H9 (cell line): ENCODE measurements at regions not wholly inside any gene's neighbourhood (a gene's known extent, or its start where the extent isn't known, plus 50 kb on each side); places are given as distances from the start of the nearest gene placed in this dataset.

ENCODE experiments used
- DNase-seq: peaks from one replicate; pipeline ENCODE4 v3.0.0-alpha.2; 2017
- H2AFZ ChIP-seq: one replicate; pipeline ENCODE4 v1.6.1; 2013; ENCODE audit warnings: mild to moderate bottlenecking, low read length, control low read depth, moderate library complexity
- H2AK5ac ChIP-seq: 2 replicates; pipeline ENCODE4 v1.6.1; 2013; ENCODE audit warnings: low read length, control low read depth, mixed read lengths; ENCODE audit not compliant: insufficient read length
- H2BK120ac ChIP-seq: one replicate; pipeline ENCODE4 v1.6.1; 2013; ENCODE audit warnings: low read depth, mild to moderate bottlenecking, low read length, control low read depth, inconsistent platforms; ENCODE audit not compliant: poor library complexity, severe bottlenecking
- H2BK12ac ChIP-seq: 2 replicates; pipeline ENCODE4 v1.6.1; 2013; ENCODE audit warnings: low read length, control low read depth, mixed read lengths, low read depth; ENCODE audit not compliant: insufficient read length
- H2BK15ac ChIP-seq: 2 replicates; pipeline ENCODE4 v1.6.1; 2013; ENCODE audit warnings: low read depth, low read length, control low read depth
- H2BK20ac ChIP-seq: one replicate; pipeline ENCODE4 v1.6.1; 2013; ENCODE audit warnings: low read depth, mild to moderate bottlenecking, low read length, control low read depth, inconsistent platforms; ENCODE audit not compliant: poor library complexity, severe bottlenecking
- H2BK5ac ChIP-seq: 2 replicates; pipeline ENCODE4 v1.6.1; 2013; ENCODE audit warnings: low read length, control low read depth, mixed read lengths; ENCODE audit not compliant: insufficient read length
- H3K14ac ChIP-seq: 2 replicates; pipeline ENCODE4 v1.6.1; 2013; ENCODE audit warnings: low read length, control low read depth; ENCODE audit not compliant: insufficient read depth
- H3K18ac ChIP-seq: 2 replicates; pipeline ENCODE4 v1.6.1; 2013; ENCODE audit warnings: low read depth, mild to moderate bottlenecking, mixed read lengths, low read length, control low read depth; ENCODE audit not compliant: insufficient read length
- H3K23ac ChIP-seq: 2 replicates; pipeline ENCODE4 v1.6.1; 2013; ENCODE audit warnings: low read length, control low read depth, mixed read lengths, low read depth; ENCODE audit not compliant: insufficient read length
- H3K23me2 ChIP-seq: 2 replicates; pipeline ENCODE4 v1.6.1; 2013; ENCODE audit warnings: low read depth, mild to moderate bottlenecking, mixed read lengths, low read length, control low read depth; ENCODE audit not compliant: insufficient read length, poor library complexity, severe bottlenecking
- H3K27ac ChIP-seq: 2 replicates; pipeline ENCODE4 v1.5.1; 2013; ENCODE audit warnings: low read length, control low read depth, mixed read lengths, low read depth; ENCODE audit not compliant: insufficient read length
- H3K27me3 ChIP-seq: 2 replicates; pipeline ENCODE4 v1.6.1; 2013; ENCODE audit warnings: low read length, control low read depth, inconsistent platforms; ENCODE audit not compliant: insufficient read depth
- H3K4ac ChIP-seq: 2 replicates; pipeline ENCODE4 v1.6.1; 2013; ENCODE audit warnings: low read depth, mild to moderate bottlenecking, control low read depth, inconsistent platforms, low read length, moderate library complexity
- H3K4me1 ChIP-seq: 2 replicates; pipeline ENCODE4 v1.6.1; 2013; ENCODE audit warnings: low read length, control low read depth, inconsistent platforms; ENCODE audit not compliant: insufficient read depth
- H3K4me2 ChIP-seq: 2 replicates; pipeline ENCODE4 v1.6.1; 2013; ENCODE audit warnings: low read length, control low read depth, mixed read lengths; ENCODE audit not compliant: insufficient read length, insufficient read depth
- H3K56ac ChIP-seq: 2 replicates; pipeline ENCODE4 v1.6.1; 2013; ENCODE audit warnings: low read depth, mild to moderate bottlenecking, mixed read lengths, low read length, control low read depth; ENCODE audit not compliant: insufficient read length
- H3K79me1 ChIP-seq: 2 replicates; pipeline ENCODE4 v1.6.1; 2013; ENCODE audit warnings: low read depth, mild to moderate bottlenecking, moderate library complexity, low read length, control low read depth, inconsistent platforms; ENCODE audit not compliant: insufficient read depth, poor library complexity, severe bottlenecking
- H3K79me2 ChIP-seq: 2 replicates; pipeline ENCODE4 v1.6.1; 2013; ENCODE audit warnings: low read length, control low read depth, inconsistent platforms; ENCODE audit not compliant: insufficient read depth
- H3K9ac ChIP-seq: 2 replicates; pipeline ENCODE4 v1.6.1; 2013; ENCODE audit warnings: low read length, control low read depth, mixed read lengths; ENCODE audit not compliant: insufficient read length; ENCODE audit errors: extremely low read depth
- H3K9me3 ChIP-seq: one replicate; pipeline ENCODE4 v1.6.1; 2013; ENCODE audit warnings: low read depth, low read length, inconsistent platforms; ENCODE audit not compliant: control insufficient read depth
- H3T11ph ChIP-seq: one replicate; pipeline ENCODE4 v1.6.1; 2013; ENCODE audit warnings: mild to moderate bottlenecking, low read length, control low read depth, inconsistent platforms
- H4K20me1 ChIP-seq: one replicate; pipeline ENCODE4 v1.6.1; 2013; ENCODE audit not compliant: control insufficient read depth, insufficient read length, insufficient read depth
- H4K5ac ChIP-seq: 2 replicates; pipeline ENCODE4 v1.6.1; 2013; ENCODE audit warnings: low read depth, mild to moderate bottlenecking, mixed read lengths, low read length, control low read depth; ENCODE audit not compliant: insufficient read length
- H4K8ac ChIP-seq: replicated peaks from 2 replicates; pipeline ENCODE4 v1.6.1; 2013; ENCODE audit warnings: low read length, control low read depth, mixed read lengths, low read depth; ENCODE audit not compliant: insufficient read length
- H4K91ac ChIP-seq: 2 replicates; pipeline ENCODE4 v1.6.1; 2013; ENCODE audit warnings: low read depth, mild to moderate bottlenecking, moderate library complexity, mixed read lengths, low read length, control low read depth; ENCODE audit not compliant: insufficient read length
- H3K27ac Mint-ChIP-seq, 3 experiments: 2 replicates in 2 of 3; 3 replicates in 1 of 3; pipeline ENCODE4 v1.8.0; 2020 to 2021; ENCODE audit warnings: mixed read lengths in 3 of 3, mild to moderate bottlenecking in 1 of 3, moderate library complexity in 1 of 3
- H3K27me3 Mint-ChIP-seq: 2 replicates; pipeline ENCODE4 v1.8.0; 2021; ENCODE audit warnings: low read depth, mild to moderate bottlenecking, moderate library complexity, mixed read lengths
- H3K36me3 Mint-ChIP-seq, 3 experiments: 2 replicates in 2 of 3; 3 replicates in 1 of 3; pipeline ENCODE4 v1.8.0; 2020 to 2021; ENCODE audit warnings: low read depth in 3 of 3, mixed read lengths in 3 of 3; ENCODE audit not compliant: insufficient read depth in 1 of 3
- H3K4me1 Mint-ChIP-seq, 2 experiments: 2 replicates each; pipeline ENCODE4 v1.8.0; 2020; ENCODE audit warnings: mixed read lengths in 2 of 2
- H3K4me3 Mint-ChIP-seq, 2 experiments: 2 replicates in 1 of 2; 3 replicates in 1 of 2; pipeline ENCODE4 v1.8.0; 2020 to 2021; ENCODE audit warnings: mild to moderate bottlenecking in 2 of 2, mixed read lengths in 2 of 2, moderate library complexity in 1 of 2
- H3K9me3 Mint-ChIP-seq, 2 experiments: 2 replicates in 1 of 2; 3 replicates in 1 of 2; pipeline ENCODE4 v1.8.0; 2020; ENCODE audit warnings: mild to moderate bottlenecking in 2 of 2, mixed read lengths in 2 of 2, moderate library complexity in 1 of 2
- WGBS: extraction: QIAGEN DNeasy Blood & Tissue Kit; methylation state at CpG from one replicate; pipeline ENCODE4 v1.1.7; 2013; ENCODE audit warnings: missing lambda C conversion rate, low lambda C conversion rate, mixed read lengths; ENCODE audit not compliant: insufficient read length; ENCODE audit errors: extremely low coverage; 5-methylcytosine and 5-hydroxymethylcytosine counted together
- TF ChIP-seq, protein P1 (sequence below): fragments of 200-600 bp; sonication (generic); conservative IDR thresholded peaks from 3 replicates; pipeline ENCODE4 v1.8.0; 2021; ENCODE audit warnings: antibody characterized with exemption, mild to moderate bottlenecking

DNA sequence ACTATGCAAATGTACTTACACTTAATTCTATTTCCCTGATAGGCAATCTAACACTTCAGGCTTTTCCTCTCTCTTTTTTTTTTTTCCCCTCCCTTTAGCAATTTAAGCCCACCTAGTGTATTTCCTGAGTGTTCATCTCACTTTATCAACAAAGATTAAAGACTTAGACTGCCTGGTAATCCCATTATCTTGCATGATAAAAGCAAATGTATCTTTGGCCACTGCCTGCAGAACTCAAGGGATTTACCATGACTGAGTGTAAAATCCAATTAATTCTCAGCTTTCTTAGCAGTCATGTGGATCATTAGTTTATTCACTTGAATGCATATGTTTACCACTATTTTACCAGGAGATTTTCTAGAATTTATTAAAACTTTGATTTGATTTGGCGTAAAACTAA is 1102.2 kb upstream of the GYPC start:
- no peak overlapping the region for H2BK15ac ChIP-seq
- no peaks in the 10 kb centered on the region for H3K4me1 ChIP-seq
- Mint-ChIP-seq H3K36me3 (0 out of 7 replicates have a peak, but pooled peaks cover 0 to 2% (median 0%) of the 10 kb centered on the region in 3 experiments), H3K27ac (no peak overlapping the region), H3K4me1 (peaks cover 2 to 3% of the 10 kb centered on the region in 2 experiments; a peak in 3 of 4 replicates), H3K9me3 (peaks cover 0 to 4% of the 10 kb centered on the region in 2 experiments; a peak in 1 of 5 replicates), H3K4me3 (no peak overlapping the region), H3K27me3 (no peaks in the 10 kb centered on the region)
- TF ChIP-seq, protein P1, sequence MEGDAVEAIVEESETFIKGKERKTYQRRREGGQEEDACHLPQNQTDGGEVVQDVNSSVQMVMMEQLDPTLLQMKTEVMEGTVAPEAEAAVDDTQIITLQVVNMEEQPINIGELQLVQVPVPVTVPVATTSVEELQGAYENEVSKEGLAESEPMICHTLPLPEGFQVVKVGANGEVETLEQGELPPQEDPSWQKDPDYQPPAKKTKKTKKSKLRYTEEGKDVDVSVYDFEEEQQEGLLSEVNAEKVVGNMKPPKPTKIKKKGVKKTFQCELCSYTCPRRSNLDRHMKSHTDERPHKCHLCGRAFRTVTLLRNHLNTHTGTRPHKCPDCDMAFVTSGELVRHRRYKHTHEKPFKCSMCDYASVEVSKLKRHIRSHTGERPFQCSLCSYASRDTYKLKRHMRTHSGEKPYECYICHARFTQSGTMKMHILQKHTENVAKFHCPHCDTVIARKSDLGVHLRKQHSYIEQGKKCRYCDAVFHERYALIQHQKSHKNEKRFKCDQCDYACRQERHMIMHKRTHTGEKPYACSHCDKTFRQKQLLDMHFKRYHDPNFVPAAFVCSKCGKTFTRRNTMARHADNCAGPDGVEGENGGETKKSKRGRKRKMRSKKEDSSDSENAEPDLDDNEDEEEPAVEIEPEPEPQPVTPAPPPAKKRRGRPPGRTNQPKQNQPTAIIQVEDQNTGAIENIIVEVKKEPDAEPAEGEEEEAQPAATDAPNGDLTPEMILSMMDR = no peak
- no peaks in the 10 kb centered on the region for H3K79me1 ChIP-seq
- no peak for DNase-seq
- no peak overlapping the region for H2BK5ac ChIP-seq
- no peak overlapping the region for H3K4ac ChIP-seq
- no peaks in the 10 kb centered on the region for H3K9me3 ChIP-seq
- no peak overlapping the region for H3K56ac ChIP-seq
- H3K23ac ChIP-seq = no peak overlapping the region
- H4K20me1 ChIP-seq = no peaks in the 10 kb centered on the region
- no peaks in the 10 kb centered on the region for H3K27me3 ChIP-seq
- H3K79me2 ChIP-seq = no peaks in the 10 kb centered on the region
- H3T11ph ChIP-seq = no peak overlapping the region
- H3K14ac ChIP-seq = no peak overlapping the region
- H2BK20ac ChIP-seq = no peak overlapping the region
- H4K91ac ChIP-seq = no peak overlapping the region
- H3K4me2 ChIP-seq = no peak overlapping the region
- H2AFZ ChIP-seq = no peak overlapping the region
- no CpG with 5 or more reads among the region's 1 CpG for WGBS
- no peak overlapping the region for H2BK120ac ChIP-seq
- H2AK5ac ChIP-seq = no peak overlapping the region
- no peak overlapping the region for H3K9ac ChIP-seq
- H2BK12ac ChIP-seq = no peak overlapping the region
- H4K5ac ChIP-seq = no peak overlapping the region
- H3K27ac ChIP-seq = no peak overlapping the region
- H3K18ac ChIP-seq = no peak overlapping the region
- H3K23me2 ChIP-seq = no peaks in the 10 kb centered on the region
- no peak overlapping the region for H4K8ac ChIP-seq
